ENCODE measurements at regions not wholly inside any gene's neighbourhood (a gene's known extent, or its start where the extent isn't known, plus 50 kb on each side); places are given as distances from the start of the nearest gene placed in this dataset.

- Histone ChIP-seq H3K4me3 (ENCODE audit: low read depth, low read length, poor library complexity, severe bottlenecking) (no peak overlapping the region), H3K36me3 (ENCODE audit: insufficient read depth, low read length, poor library complexity, severe bottlenecking) (no peaks in the 10 kb centered on the region), H3K4me1 (ENCODE audit: insufficient read depth, low read length, poor library complexity, severe bottlenecking) (peaks cover 5% of the 10 kb centered on the region), H3K27ac (ENCODE audit: low read depth, low read length, poor library complexity, severe bottlenecking) (no peak overlapping the region), H3K9me3 (ENCODE audit: low read depth, low read length, poor library complexity, severe bottlenecking) (no peaks in the 10 kb centered on the region), H3K27me3 (replicated peaks; ENCODE audit: insufficient read depth, low read depth, low read length, poor library complexity) (no peaks in the 10 kb centered on the region)
- POLR2A ChIA-PET (ENCODE audit: low non-redundant PET): no interaction called here
- no TSS peak for BruUV-seq (replicated peaks)
- CTCF ChIA-PET: interaction anchor here (0.6 kb wide), 1 partner anchor 171 kb away, joined by 3 read pairs; no protein-coding TSS in a partner anchor
- DNase-seq (ENCODE audit: low spot score): no peak
- TF ChIP-seq EZH2 (IDR thresholded peaks at IDR 0.05; ENCODE audit: borderline replicate concordance, low read depth, low read length, poor library complexity, severe bottlenecking): no peak
- TF ChIP-seq, protein P1, sequence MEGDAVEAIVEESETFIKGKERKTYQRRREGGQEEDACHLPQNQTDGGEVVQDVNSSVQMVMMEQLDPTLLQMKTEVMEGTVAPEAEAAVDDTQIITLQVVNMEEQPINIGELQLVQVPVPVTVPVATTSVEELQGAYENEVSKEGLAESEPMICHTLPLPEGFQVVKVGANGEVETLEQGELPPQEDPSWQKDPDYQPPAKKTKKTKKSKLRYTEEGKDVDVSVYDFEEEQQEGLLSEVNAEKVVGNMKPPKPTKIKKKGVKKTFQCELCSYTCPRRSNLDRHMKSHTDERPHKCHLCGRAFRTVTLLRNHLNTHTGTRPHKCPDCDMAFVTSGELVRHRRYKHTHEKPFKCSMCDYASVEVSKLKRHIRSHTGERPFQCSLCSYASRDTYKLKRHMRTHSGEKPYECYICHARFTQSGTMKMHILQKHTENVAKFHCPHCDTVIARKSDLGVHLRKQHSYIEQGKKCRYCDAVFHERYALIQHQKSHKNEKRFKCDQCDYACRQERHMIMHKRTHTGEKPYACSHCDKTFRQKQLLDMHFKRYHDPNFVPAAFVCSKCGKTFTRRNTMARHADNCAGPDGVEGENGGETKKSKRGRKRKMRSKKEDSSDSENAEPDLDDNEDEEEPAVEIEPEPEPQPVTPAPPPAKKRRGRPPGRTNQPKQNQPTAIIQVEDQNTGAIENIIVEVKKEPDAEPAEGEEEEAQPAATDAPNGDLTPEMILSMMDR (conservative IDR thresholded peaks at IDR 0.05; ENCODE audit: low read depth, low read length): no peak
- intact Hi-C loops (cut with micrococcal nuclease; ENCODE audit: unreplicated experiment): no loop called here
Observed at GRCh38 chr4:1542226-1542490, 135.9 kb upstream of the NKX1-1 start.

DNA sequence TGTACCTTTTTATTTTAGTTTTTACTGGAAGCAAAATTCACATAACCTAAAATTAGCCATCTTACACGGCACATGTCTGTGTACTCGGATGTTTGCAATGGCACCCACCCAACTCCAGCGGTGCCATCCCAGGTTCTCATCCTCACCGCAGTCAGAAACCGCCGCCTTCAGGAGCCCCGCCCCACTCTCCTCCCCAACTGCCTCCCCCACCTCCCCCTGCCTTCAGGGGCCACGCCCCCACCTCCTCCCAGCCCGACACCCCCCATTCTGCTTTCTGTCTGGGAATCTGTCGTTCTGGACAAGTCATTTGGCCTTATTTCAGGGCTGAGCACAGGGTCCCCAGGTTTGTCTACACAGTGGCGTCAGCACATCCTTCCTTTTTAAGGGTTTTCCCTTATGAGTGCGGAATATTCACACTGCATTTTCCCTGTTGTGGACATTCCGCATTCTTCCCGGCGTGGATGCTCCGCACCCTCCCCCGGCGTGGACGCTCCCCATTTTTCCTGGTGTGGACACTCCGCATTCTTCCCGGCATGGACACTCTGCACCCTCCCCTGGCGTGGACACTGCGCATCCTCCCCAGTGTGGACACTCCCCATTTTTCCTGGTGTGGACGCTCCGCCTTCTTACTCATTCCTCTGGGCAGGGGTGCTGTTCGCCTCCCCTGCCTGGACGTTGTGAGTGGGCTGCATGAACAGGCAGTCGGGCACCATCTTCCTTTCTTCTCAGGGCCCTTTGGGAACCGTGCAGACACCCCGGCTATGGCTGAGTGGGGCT, 135.4 kb upstream of the NKX1-1 start:
- H3K36me3 ChIP-seq (ENCODE audit: insufficient read depth, low read length, poor library complexity, severe bottlenecking): no peaks in the 10 kb centered on the region
- H3K4me1 ChIP-seq (ENCODE audit: insufficient read depth, low read length, poor library complexity, severe bottlenecking): peaks cover 5% of the 10 kb centered on the region
- no peak for DNase-seq (ENCODE audit: low spot score)
- BruUV-seq (replicated peaks): no TSS peak
- TF ChIP-seq, protein P1 (conservative IDR thresholded peaks at IDR 0.05; ENCODE audit: low read depth, low read length): no peak
- TF ChIP-seq EZH2 (IDR thresholded peaks at IDR 0.05; ENCODE audit: borderline replicate concordance, low read depth, low read length, poor library complexity, severe bottlenecking): no peak
- H3K9me3 ChIP-seq (ENCODE audit: low read depth, low read length, poor library complexity, severe bottlenecking): no peaks in the 10 kb centered on the region
- POLR2A ChIA-PET (ENCODE audit: low non-redundant PET): no interaction called here
- no peak overlapping the region for H3K27ac ChIP-seq (ENCODE audit: low read depth, low read length, poor library complexity, severe bottlenecking)
- CTCF ChIA-PET: no interaction called here
- no peak overlapping the region for H3K4me3 ChIP-seq (ENCODE audit: low read depth, low read length, poor library complexity, severe bottlenecking)
- H3K27me3 ChIP-seq (replicated peaks; ENCODE audit: insufficient read depth, low read depth, low read length, poor library complexity): no peaks in the 10 kb centered on the region
- intact Hi-C loops (cut with micrococcal nuclease; ENCODE audit: unreplicated experiment): no loop called here

DNA sequence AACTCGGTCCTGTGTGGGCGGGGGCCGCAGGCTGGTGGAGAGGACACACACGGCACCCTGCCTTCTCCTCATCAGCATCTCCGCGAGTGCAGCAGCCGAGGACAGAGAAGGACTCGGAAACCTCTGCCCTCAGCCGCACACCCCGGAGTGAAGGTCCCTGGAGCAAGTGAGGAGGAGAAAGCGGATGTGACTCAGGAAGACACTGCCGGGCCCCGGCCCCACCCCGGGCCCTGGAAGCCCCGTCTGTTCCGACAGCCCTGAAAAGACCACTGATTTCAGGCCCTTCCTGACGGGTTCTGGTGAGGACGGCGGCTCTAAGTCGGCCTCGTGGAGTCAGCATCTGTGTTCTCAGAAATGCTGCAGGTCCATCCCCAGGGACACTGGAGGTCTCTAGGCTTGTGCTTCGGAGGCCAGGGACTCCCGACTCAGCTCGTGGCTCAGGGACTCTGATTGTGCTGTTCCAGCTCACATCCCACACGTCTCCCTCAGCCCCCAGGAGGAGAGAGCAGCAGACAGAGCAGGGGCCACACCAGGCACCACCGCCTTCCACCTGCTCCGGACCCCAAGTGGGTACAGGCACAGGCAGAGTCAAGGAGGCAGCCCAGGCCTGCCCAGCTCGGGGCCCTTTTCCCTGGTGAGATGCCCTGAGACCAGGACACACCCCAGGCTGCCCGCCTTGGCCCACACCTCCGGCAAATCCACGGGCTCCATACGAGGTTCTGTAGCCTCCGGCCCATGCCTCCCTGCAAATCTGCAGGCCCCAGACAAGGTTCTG, 134.5 kb upstream of the NKX1-1 start:
- Histone ChIP-seq H3K27ac (ENCODE audit: low read depth, low read length, poor library complexity, severe bottlenecking) (no peak overlapping the region), H3K4me3 (ENCODE audit: low read depth, low read length, poor library complexity, severe bottlenecking) (no peak overlapping the region), H3K36me3 (ENCODE audit: insufficient read depth, low read length, poor library complexity, severe bottlenecking) (no peaks in the 10 kb centered on the region), H3K4me1 (ENCODE audit: insufficient read depth, low read length, poor library complexity, severe bottlenecking) (peaks cover 5% of the 10 kb centered on the region), H3K27me3 (replicated peaks; ENCODE audit: insufficient read depth, low read depth, low read length, poor library complexity) (no peaks in the 10 kb centered on the region), H3K9me3 (ENCODE audit: low read depth, low read length, poor library complexity, severe bottlenecking) (no peaks in the 10 kb centered on the region)
- TF ChIP-seq, protein P1 (conservative IDR thresholded peaks at IDR 0.05; ENCODE audit: low read depth, low read length): no peak
- no peak for TF ChIP-seq EZH2 (IDR thresholded peaks at IDR 0.05; ENCODE audit: borderline replicate concordance, low read depth, low read length, poor library complexity, severe bottlenecking)
- DNase-seq (ENCODE audit: low spot score): no peak
- CTCF ChIA-PET: no interaction called here
- BruUV-seq (replicated peaks): no TSS peak
- POLR2A ChIA-PET (ENCODE audit: low non-redundant PET): no interaction called here
- intact Hi-C loops (cut with micrococcal nuclease; ENCODE audit: unreplicated experiment): no loop called here

All from A673 (cell line).